SK-N-SH (cell line): ENCODE measurements at regions not wholly inside any gene's neighbourhood (a gene's known extent, or its start where the extent isn't known, plus 50 kb on each side); places are given as distances from the start of the nearest gene placed in this dataset.

Source experiments
- CTCF ChIA-PET: fragments of 300-600, 350-600 bp; formaldehyde crosslinking; extraction: SDS; loops from one replicate; lab custom pipeline; 2021; lab: Yijun Ruan, JAX
- POLR2A ChIA-PET: fragments of 350-600 bp; sonication (Branson Sonifier 250); formaldehyde crosslinking; extraction: SDS; loops from one replicate; lab custom pipeline; 2020; ENCODE audit warnings: antibody characterized with exemption, inconsistent platforms; lab: Yijun Ruan, JAX
- DNase-seq: peaks from one replicate; pipeline ENCODE4 v3.0.0; 2012
- H2AFZ ChIP-seq: fragments of 200-600 bp; sonication (generic); 2 replicates; pipeline ENCODE4 v1.8.1; 2016; ENCODE audit warnings: antibody characterized with exemption, mild to moderate bottlenecking, low read depth
- H3F3A ChIP-seq: fragments of 200-600 bp; sonication (generic); replicated peaks from 2 replicates; pipeline ENCODE3; 2016; ENCODE audit warnings: antibody characterized with exemption, mild to moderate bottlenecking; ENCODE audit not compliant: insufficient read depth
- H3K27ac ChIP-seq, 2 experiments: fragments of 200-500 bp in 1 of 2; fragments of 200-600 bp in 1 of 2; sonication (Bioruptor generic) in 1 of 2; sonication (generic), shearing (Covaris generic) in 1 of 2; 2 replicates each; pipeline versions ENCODE4 v1.5.1 to v1.6.1; 2014 to 2016; ENCODE audit warnings: low read depth in 2 of 2, inconsistent platforms in 1 of 2, low read length in 1 of 2, mild to moderate bottlenecking in 1 of 2, mixed read lengths in 1 of 2
- H3K27me3 ChIP-seq: fragments of 200-600 bp; sonication (generic), shearing (Covaris generic); 2 replicates; pipeline ENCODE4 v1.6.1; 2016; ENCODE audit warnings: mixed run types; ENCODE audit not compliant: insufficient read depth
- H3K36me3 ChIP-seq, 2 experiments: fragments of 200-500 bp in 1 of 2; fragments of 200-600 bp in 1 of 2; sonication (Bioruptor generic) in 1 of 2; sonication (generic) in 1 of 2; replicated peaks in 1 of 2; 2 replicates each; pipeline versions ENCODE3 to v1.5.1; 2014 to 2016; ENCODE audit warnings: low read length in 1 of 2, mild to moderate bottlenecking in 1 of 2; ENCODE audit not compliant: insufficient read depth in 2 of 2, control insufficient read depth in 1 of 2
- H3K4me1 ChIP-seq, 2 experiments: fragments of 200-500 bp in 1 of 2; fragments of 200-600 bp in 1 of 2; sonication (Bioruptor generic) in 1 of 2; sonication (generic), shearing (Covaris generic) in 1 of 2; 2 replicates each; pipeline versions ENCODE4 v1.5.1 to v1.6.1; 2014 to 2016; ENCODE audit warnings: low read depth in 1 of 2, low read length in 1 of 2, mixed run types in 1 of 2; ENCODE audit not compliant: insufficient read depth in 2 of 2, control insufficient read depth in 1 of 2
- H3K4me2 ChIP-seq: fragments of 200-600 bp; sonication (generic), shearing (Covaris generic); 2 replicates; pipeline ENCODE4 v1.6.1; 2017; ENCODE audit warnings: mixed run types
- H3K4me3 ChIP-seq, 2 experiments: fragments of 200-500 bp in 1 of 2; fragments of 200-600 bp in 1 of 2; sonication (Bioruptor generic) in 1 of 2; sonication (generic), shearing (Covaris generic) in 1 of 2; 2 replicates each; pipeline versions ENCODE4 v1.5.1 to v1.8.1; 2014 to 2016; ENCODE audit warnings: low read depth in 2 of 2, inconsistent platforms in 1 of 2, low read length in 1 of 2, mild to moderate bottlenecking in 1 of 2, mixed read lengths in 1 of 2, moderate library complexity in 1 of 2
- H3K79me2 ChIP-seq: fragments of 200-600 bp; sonication (generic); 2 replicates; pipeline ENCODE4 v1.8.1; 2017; ENCODE audit warnings: mild to moderate bottlenecking; ENCODE audit not compliant: insufficient read depth
- H3K9ac ChIP-seq: fragments of 200-600 bp; sonication (generic); 2 replicates; pipeline ENCODE4 v1.6.1; 2017; ENCODE audit warnings: mixed run types
- H3K9me2 ChIP-seq: fragments of 200-600 bp; sonication (generic); 2 replicates; pipeline ENCODE4 v1.6.1; 2017; ENCODE audit warnings: mixed run types
- H3K9me3 ChIP-seq: fragments of 200-600 bp; sonication (generic); 2 replicates; pipeline ENCODE4 v1.6.1; 2017; ENCODE audit warnings: mixed run types, mild to moderate bottlenecking, moderate library complexity
- H4K20me1 ChIP-seq: fragments of 200-600 bp; sonication (generic); 2 replicates; pipeline ENCODE4 v1.6.1; 2017; ENCODE audit warnings: mild to moderate bottlenecking, mixed run types; ENCODE audit not compliant: insufficient read depth
- ELF1 ChIP-seq: IDR thresholded peaks from 2 replicates; pipeline ENCODE4 v1.4.0; 2012
- EP300 ChIP-seq, 2 experiments: IDR thresholded peaks; 2 replicates each; pipeline versions ENCODE4 v1.4.0 to v1.6.1; 2012; ENCODE audit warnings: borderline replicate concordance in 1 of 2, low read depth in 1 of 2, low read length in 1 of 2
- FOSL2 ChIP-seq: IDR thresholded peaks from 2 replicates; pipeline ENCODE4 v1.4.0; 2012; ENCODE audit warnings: low read depth, mild to moderate bottlenecking, moderate library complexity, borderline replicate concordance
- FOXJ3 ChIP-seq: sonication (generic); formaldehyde crosslinking; IDR thresholded peaks from 2 replicates; pipeline ENCODE4 v1.5.1; 2020; ENCODE audit warnings: mild to moderate bottlenecking, missing genetic modification reagents
- JUND ChIP-seq: IDR thresholded peaks from 2 replicates; pipeline ENCODE4 v1.4.0; 2012
- MAX ChIP-seq: IDR thresholded peaks from 2 replicates; pipeline ENCODE4 v1.4.0; 2012; ENCODE audit warnings: low read depth
- MXI1 ChIP-seq: IDR thresholded peaks from 2 replicates; pipeline ENCODE4 v1.6.1; 2012; ENCODE audit warnings: mild to moderate bottlenecking, low read depth, low read length, improper control_type of control experiment
- NRF1 ChIP-seq: IDR thresholded peaks from 2 replicates; pipeline ENCODE4 v1.6.1; 2012; ENCODE audit warnings: low read depth, mild to moderate bottlenecking, low read length
- RCOR1 ChIP-seq: fragments of 150-350 bp; IDR thresholded peaks from 2 replicates; pipeline ENCODE4 v1.6.1; 2017; ENCODE audit warnings: antibody characterized with exemption, low read length
- SIN3A ChIP-seq: IDR thresholded peaks from 2 replicates; pipeline ENCODE4 v1.6.1; 2012; ENCODE audit warnings: low read depth, mild to moderate bottlenecking, low read length, moderate library complexity, borderline replicate concordance
- TAF1 ChIP-seq: IDR thresholded peaks from 2 replicates; pipeline ENCODE4 v1.6.1; 2012; ENCODE audit warnings: low read depth, mild to moderate bottlenecking, low read length, moderate library complexity, borderline replicate concordance
- TCF12 ChIP-seq: IDR thresholded peaks from 2 replicates; pipeline ENCODE4 v1.4.0; 2012
- TEAD4 ChIP-seq: IDR thresholded peaks from 2 replicates; pipeline ENCODE4 v1.4.0; 2012; ENCODE audit warnings: mild to moderate bottlenecking, borderline replicate concordance; ENCODE audit not compliant: insufficient read depth
- USF1 ChIP-seq: IDR thresholded peaks from 2 replicates; pipeline ENCODE4 v1.4.0; 2012; ENCODE audit warnings: low read depth, borderline replicate concordance
- YY1 ChIP-seq: IDR thresholded peaks from 2 replicates; pipeline ENCODE4 v1.4.0; 2012; ENCODE audit warnings: low read depth, mild to moderate bottlenecking
- WGBS: methylation state at CpG from one replicate; pipeline ENCODE4 v1.1.6; 2017; ENCODE audit warnings: low lambda C conversion rate; 5-methylcytosine and 5-hydroxymethylcytosine counted together
- TF ChIP-seq, protein P1 (sequence below): IDR thresholded peaks from 2 replicates; pipeline ENCODE4 v1.6.1; 2012; ENCODE audit warnings: mild to moderate bottlenecking, low read depth, low read length, moderate library complexity
- TF ChIP-seq, protein P2 (sequence below): fragments of 150-350 bp; IDR thresholded peaks from 2 replicates; pipeline ENCODE4 v1.6.1; 2016; ENCODE audit warnings: mild to moderate bottlenecking, low read depth, low read length
- TF ChIP-seq, protein P3 (sequence below): IDR thresholded peaks from 2 replicates; pipeline ENCODE4 v1.4.0; 2012; ENCODE audit warnings: low read depth, borderline replicate concordance

DNA sequence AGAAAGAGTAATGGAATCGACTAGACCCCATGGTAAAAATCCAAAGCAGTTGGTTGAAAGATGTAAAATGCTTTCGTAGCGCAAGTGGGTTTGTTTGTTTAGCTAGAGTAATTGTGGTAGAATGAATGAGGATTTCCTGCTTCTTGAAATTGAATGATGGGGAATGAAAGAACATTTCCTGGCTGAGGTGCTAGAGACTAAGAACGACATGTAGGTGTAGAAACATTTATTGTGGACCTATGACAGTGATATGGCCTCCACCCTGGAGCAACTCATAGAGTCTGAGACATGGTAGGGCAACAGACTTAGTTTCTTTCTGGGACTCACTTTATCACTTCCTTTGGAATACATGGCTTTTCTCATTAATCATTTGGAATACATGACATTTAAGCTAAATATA, 467.6 kb upstream of the CFAP20DC start:
- Histone ChIP-seq H3F3A (no peaks in the 10 kb centered on the region), H3K79me2 (no peaks in the 10 kb centered on the region), H3K27me3 (no peaks in the 10 kb centered on the region), H3K9me3 (no peaks in the 10 kb centered on the region), H3K36me3 (no peaks in the 10 kb centered on the region), H3K9ac (no peak overlapping the region), H3K4me3 (no peak overlapping the region), H3K27ac (no peak overlapping the region), H4K20me1 (no peaks in the 10 kb centered on the region), H3K4me2 (no peak overlapping the region), H2AFZ (no peak overlapping the region), H3K9me2 (no peaks in the 10 kb centered on the region), H3K4me1 (no peaks in the 10 kb centered on the region)
- no peak for DNase-seq
- ChIA-PET POLR2A (no interaction called here), CTCF (interaction anchor here (1.0 kb wide), 1 partner anchor 10 kb away, joined by 3 read pairs; no protein-coding TSS in a partner anchor)
- TF ChIP-seq YY1, result no peak
- no peak for TF ChIP-seq MAX
- TF ChIP-seq, protein P1, sequence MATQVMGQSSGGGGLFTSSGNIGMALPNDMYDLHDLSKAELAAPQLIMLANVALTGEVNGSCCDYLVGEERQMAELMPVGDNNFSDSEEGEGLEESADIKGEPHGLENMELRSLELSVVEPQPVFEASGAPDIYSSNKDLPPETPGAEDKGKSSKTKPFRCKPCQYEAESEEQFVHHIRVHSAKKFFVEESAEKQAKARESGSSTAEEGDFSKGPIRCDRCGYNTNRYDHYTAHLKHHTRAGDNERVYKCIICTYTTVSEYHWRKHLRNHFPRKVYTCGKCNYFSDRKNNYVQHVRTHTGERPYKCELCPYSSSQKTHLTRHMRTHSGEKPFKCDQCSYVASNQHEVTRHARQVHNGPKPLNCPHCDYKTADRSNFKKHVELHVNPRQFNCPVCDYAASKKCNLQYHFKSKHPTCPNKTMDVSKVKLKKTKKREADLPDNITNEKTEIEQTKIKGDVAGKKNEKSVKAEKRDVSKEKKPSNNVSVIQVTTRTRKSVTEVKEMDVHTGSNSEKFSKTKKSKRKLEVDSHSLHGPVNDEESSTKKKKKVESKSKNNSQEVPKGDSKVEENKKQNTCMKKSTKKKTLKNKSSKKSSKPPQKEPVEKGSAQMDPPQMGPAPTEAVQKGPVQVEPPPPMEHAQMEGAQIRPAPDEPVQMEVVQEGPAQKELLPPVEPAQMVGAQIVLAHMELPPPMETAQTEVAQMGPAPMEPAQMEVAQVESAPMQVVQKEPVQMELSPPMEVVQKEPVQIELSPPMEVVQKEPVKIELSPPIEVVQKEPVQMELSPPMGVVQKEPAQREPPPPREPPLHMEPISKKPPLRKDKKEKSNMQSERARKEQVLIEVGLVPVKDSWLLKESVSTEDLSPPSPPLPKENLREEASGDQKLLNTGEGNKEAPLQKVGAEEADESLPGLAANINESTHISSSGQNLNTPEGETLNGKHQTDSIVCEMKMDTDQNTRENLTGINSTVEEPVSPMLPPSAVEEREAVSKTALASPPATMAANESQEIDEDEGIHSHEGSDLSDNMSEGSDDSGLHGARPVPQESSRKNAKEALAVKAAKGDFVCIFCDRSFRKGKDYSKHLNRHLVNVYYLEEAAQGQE, result no peak
- TF ChIP-seq, protein P2, sequence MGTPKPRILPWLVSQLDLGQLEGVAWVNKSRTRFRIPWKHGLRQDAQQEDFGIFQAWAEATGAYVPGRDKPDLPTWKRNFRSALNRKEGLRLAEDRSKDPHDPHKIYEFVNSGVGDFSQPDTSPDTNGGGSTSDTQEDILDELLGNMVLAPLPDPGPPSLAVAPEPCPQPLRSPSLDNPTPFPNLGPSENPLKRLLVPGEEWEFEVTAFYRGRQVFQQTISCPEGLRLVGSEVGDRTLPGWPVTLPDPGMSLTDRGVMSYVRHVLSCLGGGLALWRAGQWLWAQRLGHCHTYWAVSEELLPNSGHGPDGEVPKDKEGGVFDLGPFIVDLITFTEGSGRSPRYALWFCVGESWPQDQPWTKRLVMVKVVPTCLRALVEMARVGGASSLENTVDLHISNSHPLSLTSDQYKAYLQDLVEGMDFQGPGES, result no peak
- TF ChIP-seq NRF1, result no peak
- no peak for TF ChIP-seq SIN3A
- TF ChIP-seq TCF12, result no peak
- no peak for TF ChIP-seq TAF1
- TF ChIP-seq TEAD4, result no peak
- TF ChIP-seq EP300 (IDR thresholded peaks at IDR 0.05; ENCODE audit: borderline replicate concordance in 1 of 2, low read depth in 1 of 2, low read length in 1 of 2), result no peak
- TF ChIP-seq MXI1, result no peak
- TF ChIP-seq, protein P3, sequence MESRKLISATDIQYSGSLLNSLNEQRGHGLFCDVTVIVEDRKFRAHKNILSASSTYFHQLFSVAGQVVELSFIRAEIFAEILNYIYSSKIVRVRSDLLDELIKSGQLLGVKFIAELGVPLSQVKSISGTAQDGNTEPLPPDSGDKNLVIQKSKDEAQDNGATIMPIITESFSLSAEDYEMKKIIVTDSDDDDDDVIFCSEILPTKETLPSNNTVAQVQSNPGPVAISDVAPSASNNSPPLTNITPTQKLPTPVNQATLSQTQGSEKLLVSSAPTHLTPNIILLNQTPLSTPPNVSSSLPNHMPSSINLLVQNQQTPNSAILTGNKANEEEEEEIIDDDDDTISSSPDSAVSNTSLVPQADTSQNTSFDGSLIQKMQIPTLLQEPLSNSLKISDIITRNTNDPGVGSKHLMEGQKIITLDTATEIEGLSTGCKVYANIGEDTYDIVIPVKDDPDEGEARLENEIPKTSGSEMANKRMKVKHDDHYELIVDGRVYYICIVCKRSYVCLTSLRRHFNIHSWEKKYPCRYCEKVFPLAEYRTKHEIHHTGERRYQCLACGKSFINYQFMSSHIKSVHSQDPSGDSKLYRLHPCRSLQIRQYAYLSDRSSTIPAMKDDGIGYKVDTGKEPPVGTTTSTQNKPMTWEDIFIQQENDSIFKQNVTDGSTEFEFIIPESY, result no peak
- TF ChIP-seq FOXJ3 (CRISPR knock-in tag), result no peak
- TF ChIP-seq RCOR1, result no peak
- TF ChIP-seq JUND, result no peak
- TF ChIP-seq USF1, result no peak
- no peak for TF ChIP-seq FOSL2
- TF ChIP-seq ELF1, result no peak
- 64% methylated on average over 4 of the region's 4 CpGs for WGBS
